Trophoblast cell (in vitro differentiated cells and primary cell): ENCODE measurements at regions not wholly inside any gene's neighbourhood (a gene's known extent, or its start where the extent isn't known, plus 50 kb on each side); places are given as distances from the start of the nearest gene placed in this dataset.

Experiments used
- DNase-seq, 2 donors: peaks; one replicate each; pipeline ENCODE4 v3.0.0-alpha.2; 2016
- H2AFZ ChIP-seq: 2 replicates; pipeline ENCODE4 v1.6.1; 2013; ENCODE audit warnings: low read length, moderate library complexity, mild to moderate bottlenecking; ENCODE audit not compliant: insufficient read depth, poor library complexity
- H2AK5ac ChIP-seq: 2 replicates; pipeline ENCODE4 v1.6.1; 2013; ENCODE audit warnings: mild to moderate bottlenecking, low read length
- H2BK120ac ChIP-seq: 2 replicates; pipeline ENCODE4 v1.6.1; 2013; ENCODE audit warnings: low read length, mild to moderate bottlenecking, moderate library complexity; ENCODE audit not compliant: insufficient read depth, poor library complexity
- H2BK12ac ChIP-seq: 2 replicates; pipeline ENCODE4 v1.6.1; 2013; ENCODE audit warnings: mild to moderate bottlenecking, low read length, moderate library complexity
- H2BK5ac ChIP-seq: 2 replicates; pipeline ENCODE4 v1.6.1; 2013; ENCODE audit warnings: low read length, low read depth, moderate library complexity, mild to moderate bottlenecking; ENCODE audit not compliant: poor library complexity
- H3K14ac ChIP-seq: 2 replicates; pipeline ENCODE4 v1.6.1; 2013; ENCODE audit warnings: mild to moderate bottlenecking, low read length
- H3K18ac ChIP-seq: 2 replicates; pipeline ENCODE4 v1.6.1; 2013; ENCODE audit warnings: mild to moderate bottlenecking, low read length
- H3K23ac ChIP-seq: 2 replicates; pipeline ENCODE4 v1.6.1; 2013; ENCODE audit warnings: low read length
- H3K27ac ChIP-seq: 2 replicates; pipeline ENCODE4 v1.5.1; 2013; ENCODE audit warnings: low read depth, mild to moderate bottlenecking, inconsistent platforms, low read length, moderate library complexity
- H3K27me3 ChIP-seq: 2 replicates; pipeline ENCODE4 v1.6.1; 2013; ENCODE audit warnings: inconsistent platforms, mild to moderate bottlenecking, low read length, moderate library complexity; ENCODE audit not compliant: insufficient read depth
- H3K36me3 ChIP-seq, 2 experiments: 1 replicate in 1 of 2; 2 replicates in 1 of 2; pipeline ENCODE4 v1.6.1; 2013; ENCODE audit warnings: low read length in 2 of 2, mild to moderate bottlenecking in 2 of 2, moderate library complexity in 1 of 2; ENCODE audit not compliant: insufficient read depth in 2 of 2, control insufficient read depth in 1 of 2
- H3K4ac ChIP-seq: 2 replicates; pipeline ENCODE4 v1.6.1; 2013; ENCODE audit warnings: low read depth, mild to moderate bottlenecking, low read length, moderate library complexity
- H3K4me1 ChIP-seq, 2 experiments: 1 replicate in 1 of 2; 2 replicates in 1 of 2; pipeline ENCODE4 v1.6.1; 2013; ENCODE audit warnings: low read length in 2 of 2, mild to moderate bottlenecking in 2 of 2, moderate library complexity in 1 of 2; ENCODE audit not compliant: insufficient read depth in 2 of 2, control insufficient read depth in 1 of 2
- H3K4me2 ChIP-seq: 2 replicates; pipeline ENCODE4 v1.6.1; 2013; ENCODE audit warnings: inconsistent platforms, mild to moderate bottlenecking, low read length, moderate library complexity
- H3K4me3 ChIP-seq: 2 replicates; pipeline ENCODE4 v1.5.1; 2013; ENCODE audit warnings: mild to moderate bottlenecking, low read depth, low read length, inconsistent platforms
- H3K79me1 ChIP-seq: one replicate; pipeline ENCODE4 v1.6.1; 2013; ENCODE audit warnings: low read length
- H3K79me2 ChIP-seq: 2 replicates; pipeline ENCODE4 v1.6.1; 2013; ENCODE audit warnings: low read length, mild to moderate bottlenecking; ENCODE audit not compliant: control insufficient read depth, insufficient read depth, poor library complexity
- H3K9ac ChIP-seq: 2 replicates; pipeline ENCODE4 v1.6.1; 2013; ENCODE audit warnings: mild to moderate bottlenecking, low read length
- H3K9me3 ChIP-seq: 2 replicates; pipeline ENCODE4 v1.6.1; 2013; ENCODE audit warnings: low read depth, mild to moderate bottlenecking, control low read depth, inconsistent platforms, low read length; ENCODE audit not compliant: insufficient read depth
- H4K12ac ChIP-seq: 2 replicates; pipeline ENCODE4 v1.6.1; 2013; ENCODE audit warnings: low read depth, mild to moderate bottlenecking, low read length, moderate library complexity
- H4K8ac ChIP-seq: 2 replicates; pipeline ENCODE4 v1.6.1; 2013; ENCODE audit warnings: low read depth, mild to moderate bottlenecking, low read length, moderate library complexity
- H4K91ac ChIP-seq: one replicate; pipeline ENCODE4 v1.6.1; 2013; ENCODE audit warnings: low read depth, mild to moderate bottlenecking, low read length, moderate library complexity
- WGBS: extraction: QIAGEN DNeasy Blood & Tissue Kit; methylation state at CpG from one replicate; pipeline ENCODE4 v1.1.7; 2013; ENCODE audit warnings: missing lambda C conversion rate; ENCODE audit not compliant: insufficient read length, insufficient coverage; ENCODE audit errors: extremely low coverage; 5-methylcytosine and 5-hydroxymethylcytosine counted together

DNA sequence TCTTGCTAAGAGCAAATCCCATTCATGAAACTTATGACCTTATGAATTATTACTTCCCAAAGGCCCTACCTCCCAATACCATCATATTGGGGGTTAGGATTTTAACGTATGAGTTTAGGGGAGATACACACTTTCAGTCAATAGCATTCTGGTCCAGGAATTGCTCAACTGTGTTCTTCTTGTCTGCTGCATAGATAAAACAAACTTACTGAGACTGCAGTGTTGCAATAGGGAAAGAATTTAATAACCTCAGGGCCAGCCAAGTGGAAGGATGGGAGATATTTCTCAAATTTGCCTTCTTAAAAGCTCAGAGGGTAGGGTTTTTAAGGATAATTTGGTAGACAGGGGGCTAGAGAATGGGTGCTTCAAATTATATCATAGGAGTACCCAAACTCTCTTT, 625.8 kb downstream of the OTOL1 start:
- H3K14ac ChIP-seq: no peak overlapping the region
- H3K4me2 ChIP-seq: no peak overlapping the region
- H3K9me3 ChIP-seq: no peaks in the 10 kb centered on the region
- no peak overlapping the region for H4K8ac ChIP-seq
- H3K4me3 ChIP-seq: no peak overlapping the region
- H2AK5ac ChIP-seq: no peak overlapping the region
- H3K9ac ChIP-seq: no peak overlapping the region
- DNase-seq: no peak
- H4K91ac ChIP-seq: no peak overlapping the region
- no peak overlapping the region for H2BK120ac ChIP-seq
- H3K79me2 ChIP-seq: no peaks in the 10 kb centered on the region
- no peak overlapping the region for H2AFZ ChIP-seq
- no peak overlapping the region for H4K12ac ChIP-seq
- H3K79me1 ChIP-seq: no peaks in the 10 kb centered on the region
- no CpG with 5 or more reads among the region's 1 CpG for WGBS
- no peak overlapping the region for H3K27ac ChIP-seq
- H3K4me1 ChIP-seq: no peaks in the 10 kb centered on the region
- no peak overlapping the region for H2BK5ac ChIP-seq
- no peak overlapping the region for H3K23ac ChIP-seq
- no peak overlapping the region for H2BK12ac ChIP-seq
- no peak overlapping the region for H3K4ac ChIP-seq
- H3K18ac ChIP-seq: no peak overlapping the region
- no peaks in the 10 kb centered on the region for H3K27me3 ChIP-seq
- H3K36me3 ChIP-seq: no peaks in the 10 kb centered on the region

DNA sequence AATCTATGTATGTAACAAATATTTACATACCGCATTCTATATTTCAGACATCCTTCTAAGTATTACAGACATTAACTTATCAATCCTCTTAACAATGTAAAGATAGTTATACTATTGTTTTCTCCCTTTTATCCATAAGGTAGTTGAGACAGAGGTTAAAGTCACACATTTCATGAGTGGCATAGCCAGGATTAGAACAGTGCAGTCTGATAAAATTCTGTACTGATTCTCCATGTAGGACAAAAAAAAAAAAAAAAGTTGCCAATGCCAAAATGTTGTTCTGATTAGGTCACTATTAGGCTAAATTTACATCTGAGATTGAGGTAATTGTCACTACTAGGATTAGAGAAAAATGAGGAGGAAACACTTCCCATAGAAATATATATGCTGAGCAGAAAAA, 629.2 kb downstream of the OTOL1 start:
- WGBS: no CpG with 5 or more reads among the region's 1 CpG

DNA sequence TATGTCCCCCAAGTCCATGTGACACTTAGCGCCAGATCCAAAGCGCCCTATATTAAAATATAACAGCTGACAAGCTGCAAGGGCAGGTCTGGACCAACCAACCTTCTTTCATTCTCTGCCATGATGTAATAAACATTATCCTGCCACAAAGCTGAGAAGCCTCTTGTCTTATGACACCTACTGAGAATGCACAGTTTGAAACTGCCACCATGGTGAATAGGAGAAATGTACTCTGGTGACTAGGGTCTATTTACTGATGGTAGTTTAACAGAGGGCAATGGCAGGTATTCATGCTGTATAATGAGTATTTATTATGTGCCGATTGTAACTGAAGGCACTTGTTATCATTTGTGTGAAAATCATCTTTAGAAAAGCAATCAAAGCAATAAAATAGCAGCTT, 634.0 kb downstream of the OTOL1 start:
- no peak overlapping the region for H3K4ac ChIP-seq
- H3K4me3 ChIP-seq: no peak overlapping the region
- DNase-seq: no peak
- no peaks in the 10 kb centered on the region for H3K27me3 ChIP-seq
- H2AFZ ChIP-seq: no peak overlapping the region
- no peaks in the 10 kb centered on the region for H3K36me3 ChIP-seq
- no CpG with 5 or more reads among the region's 3 CpGs for WGBS
- H4K12ac ChIP-seq: no peak overlapping the region
- H3K27ac ChIP-seq: no peak overlapping the region
- H3K9me3 ChIP-seq: no peaks in the 10 kb centered on the region
- H2BK5ac ChIP-seq: no peak overlapping the region
- no peak overlapping the region for H3K23ac ChIP-seq
- no peak overlapping the region for H2BK120ac ChIP-seq
- no peak overlapping the region for H3K4me2 ChIP-seq
- H2BK12ac ChIP-seq: no peak overlapping the region
- no peak overlapping the region for H4K91ac ChIP-seq
- H3K9ac ChIP-seq: no peak overlapping the region
- no peak overlapping the region for H2AK5ac ChIP-seq
- no peak overlapping the region for H3K14ac ChIP-seq
- H3K4me1 ChIP-seq: no peaks in the 10 kb centered on the region
- H4K8ac ChIP-seq: no peak overlapping the region
- no peak overlapping the region for H3K18ac ChIP-seq
- H3K79me1 ChIP-seq: no peaks in the 10 kb centered on the region
- no peaks in the 10 kb centered on the region for H3K79me2 ChIP-seq

More for the DNA sequence above, 629.2 kb downstream of the OTOL1 start:
- no peak overlapping the region for H3K9ac ChIP-seq
- no peak for DNase-seq
- no peak overlapping the region for H3K4me2 ChIP-seq
- H4K91ac ChIP-seq: no peak overlapping the region
- H2BK5ac ChIP-seq: no peak overlapping the region
- no peak overlapping the region for H3K18ac ChIP-seq
- H2AK5ac ChIP-seq: no peak overlapping the region
- H3K14ac ChIP-seq: no peak overlapping the region
- H3K4me3 ChIP-seq: no peak overlapping the region
- no peak overlapping the region for H2BK120ac ChIP-seq
- no peak overlapping the region for H4K12ac ChIP-seq
- no peak overlapping the region for H2AFZ ChIP-seq
- H3K79me2 ChIP-seq: no peaks in the 10 kb centered on the region
- H3K9me3 ChIP-seq: no peaks in the 10 kb centered on the region
- H3K27ac ChIP-seq: no peak overlapping the region
- no peaks in the 10 kb centered on the region for H3K36me3 ChIP-seq
- H3K4me1 ChIP-seq: no peaks in the 10 kb centered on the region
- H3K4ac ChIP-seq: no peak overlapping the region
- no peak overlapping the region for H2BK12ac ChIP-seq
- no peak overlapping the region for H3K23ac ChIP-seq
- no peaks in the 10 kb centered on the region for H3K27me3 ChIP-seq
- H3K79me1 ChIP-seq: no peaks in the 10 kb centered on the region
- H4K8ac ChIP-seq: no peak overlapping the region

DNA sequence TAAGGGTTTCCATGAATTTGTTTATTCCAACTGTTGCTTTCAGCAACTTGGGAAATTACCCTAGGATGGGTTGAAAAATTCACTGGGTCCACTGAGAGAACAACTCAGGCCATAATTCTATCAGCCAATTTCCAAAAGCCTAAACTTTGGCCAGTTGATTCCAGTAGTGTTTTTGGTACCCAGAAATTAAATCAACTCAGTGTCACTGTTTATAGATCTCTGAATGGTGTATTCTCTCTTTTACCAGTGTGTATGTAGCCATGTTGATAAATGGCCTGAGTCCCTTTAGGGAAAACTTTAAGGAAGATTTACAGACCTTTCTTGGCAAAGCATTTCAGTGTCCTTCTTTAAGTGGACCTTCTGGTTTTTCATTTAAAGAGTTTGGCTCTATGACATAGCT, 636.4 kb downstream of the OTOL1 start:
- Histone ChIP-seq H4K12ac (no peak overlapping the region), H4K91ac (no peak overlapping the region), H3K14ac (no peak overlapping the region), H3K4me1 (no peaks in the 10 kb centered on the region), H3K79me2 (no peaks in the 10 kb centered on the region), H4K8ac (no peak overlapping the region), H3K4ac (no peak overlapping the region), H2BK120ac (no peak overlapping the region), H3K9ac (no peak overlapping the region), H3K23ac (no peak overlapping the region), H3K79me1 (no peaks in the 10 kb centered on the region), H2BK5ac (no peak overlapping the region), H2AFZ (no peak overlapping the region), H3K9me3 (no peaks in the 10 kb centered on the region), H3K18ac (no peak overlapping the region), H3K27me3 (no peaks in the 10 kb centered on the region), H3K36me3 (no peaks in the 10 kb centered on the region), H3K4me3 (no peak overlapping the region), H3K27ac (no peak overlapping the region), H2AK5ac (no peak overlapping the region), H2BK12ac (no peak overlapping the region), H3K4me2 (no peak overlapping the region)
- DNase-seq: no peak

DNA sequence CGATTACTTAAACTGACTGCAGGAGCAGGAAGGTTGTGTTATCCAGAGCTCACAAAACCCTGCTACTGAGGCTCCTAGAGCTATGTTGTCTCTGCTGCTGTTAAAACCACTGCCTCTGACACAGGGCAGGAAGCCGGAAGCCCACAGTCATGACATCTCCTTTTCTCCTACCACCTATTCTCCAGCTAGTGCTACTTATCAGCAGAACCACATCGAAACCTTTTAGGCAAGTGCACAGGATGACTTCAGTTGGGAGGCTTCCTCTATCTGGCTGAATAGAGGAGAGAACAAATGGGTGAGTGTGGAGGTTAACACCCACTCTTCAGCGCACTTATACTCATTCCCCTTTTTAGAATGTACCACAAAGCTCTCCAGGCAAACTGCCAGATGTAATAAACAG, 638.0 kb downstream of the OTOL1 start:
- no peak overlapping the region for H2AFZ ChIP-seq
- H3K4me1 ChIP-seq: no peaks in the 10 kb centered on the region
- H2AK5ac ChIP-seq: no peak overlapping the region
- no peak overlapping the region for H3K18ac ChIP-seq
- H3K4me3 ChIP-seq: no peak overlapping the region
- no peak overlapping the region for H3K14ac ChIP-seq
- H3K9ac ChIP-seq: no peak overlapping the region
- no peak overlapping the region for H4K91ac ChIP-seq
- no peaks in the 10 kb centered on the region for H3K79me1 ChIP-seq
- no peaks in the 10 kb centered on the region for H3K79me2 ChIP-seq
- no peak overlapping the region for H4K8ac ChIP-seq
- H2BK120ac ChIP-seq: no peak overlapping the region
- no peak overlapping the region for H4K12ac ChIP-seq
- H3K27me3 ChIP-seq: no peaks in the 10 kb centered on the region
- WGBS: no CpG with 5 or more reads among the region's 4 CpGs
- H3K4me2 ChIP-seq: no peak overlapping the region
- no peak overlapping the region for H3K4ac ChIP-seq
- no peak overlapping the region for H3K23ac ChIP-seq
- H3K27ac ChIP-seq: no peak overlapping the region
- H2BK12ac ChIP-seq: no peak overlapping the region
- H3K9me3 ChIP-seq: no peaks in the 10 kb centered on the region
- DNase-seq: no peak
- H2BK5ac ChIP-seq: no peak overlapping the region
- no peaks in the 10 kb centered on the region for H3K36me3 ChIP-seq
